ENCODE measurements at regions not wholly inside any gene's neighbourhood (a gene's known extent, or its start where the extent isn't known, plus 50 kb on each side); places are given as distances from the start of the nearest gene placed in this dataset.
"Not testable (repeated sequence)": the region's sequence is repeated elsewhere in the genome, so short reads cannot be mapped to it uniquely, and the experiment has no call there.

DNA sequence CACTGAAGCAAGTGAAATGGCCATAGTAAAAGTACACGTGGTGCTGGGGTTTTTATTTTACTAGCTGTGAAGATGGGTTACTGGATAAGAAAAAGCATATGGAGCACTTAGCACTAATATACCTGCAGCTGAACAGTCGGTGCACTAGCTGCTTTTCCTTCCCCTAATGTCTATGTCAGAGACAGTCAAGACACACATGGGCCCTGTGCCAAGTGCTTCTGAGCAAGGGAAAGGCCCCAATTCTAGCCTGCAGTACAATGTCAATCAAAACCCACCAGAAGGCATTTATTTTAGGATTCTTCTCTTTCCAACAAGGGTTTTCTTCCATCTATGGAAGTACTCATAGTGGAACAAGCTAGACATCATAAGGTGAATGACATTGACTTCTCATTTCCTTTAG is 716.7 kb downstream of the CCSER2 start:
- no peak for DNase-seq

GRCh38 chr10:85047170-85047834 is 718.9 kb downstream of the CCSER2 start:
- no peak for DNase-seq

GRCh38 chr10:85047979-85048378 is 719.6 kb downstream of the CCSER2 start:
- DNase-seq, result no peak

DNA sequence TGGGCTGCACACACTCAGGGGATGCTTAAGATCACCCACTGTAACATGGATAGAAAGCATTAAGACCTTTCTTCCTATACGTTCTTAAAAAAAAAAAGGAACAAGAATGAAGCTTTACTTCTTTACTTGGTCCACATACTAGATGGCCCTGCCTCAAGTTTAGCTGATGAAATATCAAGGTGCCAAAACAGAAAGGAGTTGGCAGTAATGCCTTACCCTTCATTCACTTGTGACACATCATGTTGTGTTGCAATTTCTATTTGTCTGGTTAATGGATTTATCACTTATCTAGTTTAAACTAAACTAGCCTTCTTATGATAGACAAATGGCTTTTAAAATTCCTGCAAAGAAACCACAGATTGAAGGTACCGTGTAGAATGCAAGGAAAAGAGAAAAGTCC is 720.3 kb downstream of the CCSER2 start:
- no peak for DNase-seq

DNA sequence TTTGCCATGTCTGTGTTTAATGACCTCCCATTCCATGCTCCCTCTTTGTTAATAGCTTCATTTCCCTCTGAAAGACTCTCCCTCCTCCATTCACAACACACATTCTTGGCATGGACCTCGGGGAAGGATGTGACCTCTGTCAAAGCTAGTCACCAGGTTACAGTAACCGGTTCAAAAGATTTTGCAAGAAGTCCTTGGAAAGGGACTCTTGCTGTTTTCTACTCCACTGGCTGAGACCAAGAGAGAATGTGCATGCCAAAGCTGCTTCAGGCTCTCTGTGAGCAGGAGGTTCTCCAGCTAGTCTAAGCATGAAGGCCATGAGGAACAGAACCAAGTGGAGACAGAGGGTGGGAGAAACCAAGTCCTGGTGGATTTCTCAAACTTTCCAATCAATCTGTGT is 732.6 kb downstream of the CCSER2 start:
- DNase-seq, result no peak

DNA sequence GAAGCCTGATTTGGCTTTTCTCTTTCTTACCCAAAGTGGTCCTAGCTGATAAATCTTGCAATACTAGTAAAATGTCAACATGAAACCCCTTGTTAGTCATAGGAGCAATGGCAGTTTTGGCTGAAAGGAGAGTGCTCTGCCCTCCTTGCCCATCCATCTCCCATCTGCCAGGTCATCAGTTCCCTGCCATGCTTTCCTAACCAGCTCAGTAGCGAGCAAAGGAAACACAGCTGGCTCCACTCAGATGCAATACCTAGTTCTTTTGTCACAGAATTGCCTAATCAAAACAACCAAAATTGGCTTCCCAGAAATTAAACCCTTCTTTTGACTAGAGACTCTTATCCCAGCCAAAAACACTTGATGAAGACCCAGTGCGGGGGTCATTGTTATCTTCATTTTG is 733.0 kb downstream of the CCSER2 start:
- DNase-seq, result no peak

DNA sequence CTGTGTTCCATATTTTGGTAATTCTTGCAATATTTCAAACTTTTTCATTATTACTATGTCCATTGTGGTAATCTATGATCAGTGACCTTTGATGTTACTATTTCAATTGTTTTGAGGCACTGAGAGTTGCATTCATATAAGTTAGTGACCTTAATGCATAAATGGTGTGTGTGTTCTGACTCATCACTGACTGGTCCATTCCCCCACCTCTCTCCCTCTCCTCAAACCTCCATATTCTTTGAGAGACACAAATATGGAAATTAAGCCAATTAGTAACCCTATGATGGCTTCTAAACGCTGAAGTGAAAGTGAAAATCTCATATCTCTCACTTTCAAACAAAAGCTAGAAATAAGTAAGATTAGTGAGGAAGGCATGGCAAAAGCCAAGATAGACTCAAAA is 739.6 kb downstream of the CCSER2 start:
- no peak for DNase-seq

- no peak for DNase-seq
Measured at GRCh38 chr10:85080934-85081333, 752.5 kb downstream of the CCSER2 start.

- DNase-seq, result no peak
Measured at GRCh38 chr10:85098835-85099521, 770.6 kb downstream of the CCSER2 start.

GRCh38 chr10:85100495-85100894 is 772.1 kb downstream of the CCSER2 start:
- DNase-seq, result no peak

DNA sequence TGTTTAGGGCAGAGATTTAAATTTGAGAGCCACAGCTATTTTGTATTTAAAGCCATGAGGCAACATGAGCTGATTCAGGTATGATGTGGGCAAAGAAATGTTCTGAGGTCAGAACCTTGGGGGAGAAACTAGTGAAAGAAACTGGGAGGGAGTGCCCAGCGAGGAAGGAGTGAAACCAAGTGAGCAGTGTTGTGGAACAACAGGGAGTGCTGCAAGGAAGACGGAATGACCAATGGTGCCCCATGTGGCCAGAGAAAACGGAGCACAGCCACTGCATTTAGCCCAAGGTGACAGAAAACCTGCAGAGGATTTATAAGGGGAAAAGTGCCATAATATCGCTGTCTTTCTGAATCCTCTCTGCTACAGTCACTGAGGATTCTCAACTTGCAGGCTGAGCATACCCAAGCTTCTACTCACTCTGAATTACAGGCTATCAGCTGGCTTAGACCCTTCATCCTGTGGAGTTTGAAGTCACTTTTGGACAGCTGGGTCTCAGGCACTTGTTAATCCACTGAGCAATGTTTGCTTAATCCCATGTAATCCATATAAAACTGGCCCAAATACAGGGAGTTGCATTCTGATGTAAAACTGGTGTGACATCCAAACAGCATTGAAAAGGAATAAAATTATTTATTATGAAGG is 777.3 kb downstream of the CCSER2 start:
- DNase-seq, result no peak

DNA sequence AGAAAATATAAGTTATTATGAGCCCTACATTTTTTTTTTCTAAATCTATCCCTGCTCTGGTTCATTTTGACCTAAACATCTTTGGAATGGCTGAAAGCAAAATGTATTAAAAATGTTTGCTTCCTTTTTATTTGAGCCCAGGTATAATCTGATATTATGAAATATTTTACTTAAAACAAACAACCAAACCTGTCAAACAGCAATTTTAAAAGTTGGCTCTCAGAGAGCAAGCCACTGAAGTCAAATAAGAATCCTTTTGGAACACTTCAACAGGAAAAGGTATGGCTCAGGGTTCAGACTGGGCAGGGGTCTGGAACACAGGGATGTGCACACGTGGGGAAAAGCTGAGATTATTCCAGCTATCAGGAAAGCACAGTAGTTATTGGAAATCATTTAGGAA is 782.9 kb downstream of the CCSER2 start:
- no peak for DNase-seq

- no peak for DNase-seq
Measured at GRCh38 chr10:85124603-85125051, 796.2 kb downstream of the CCSER2 start.

GRCh38 chr10:85137253-85137652 is 808.9 kb downstream of the CCSER2 start:
- peak; percentile 2 for DNase-seq

- DNase-seq, result no peak
Measured at GRCh38 chr10:85138046-85138445, 809.7 kb downstream of the CCSER2 start.

DNA sequence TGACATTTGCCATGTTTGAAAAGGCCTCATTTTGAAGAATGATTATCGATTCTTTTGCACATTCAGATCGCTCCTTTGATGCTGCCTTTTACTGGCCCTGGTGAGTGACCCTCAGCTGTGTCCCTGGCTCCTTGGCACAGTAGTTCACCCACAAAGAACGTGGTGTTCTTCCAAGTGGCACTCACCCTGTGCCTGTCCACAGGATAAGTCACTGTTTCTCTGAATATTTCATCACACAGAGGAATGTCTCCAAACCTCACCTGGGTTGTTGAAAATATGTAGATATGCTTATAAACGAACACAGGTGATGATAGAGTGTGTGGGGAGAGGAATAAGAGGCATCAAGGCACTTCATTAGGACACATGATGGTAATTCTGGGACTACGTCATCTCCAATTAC is 810.7 kb downstream of the CCSER2 start:
- DNase-seq, result no peak

DNA sequence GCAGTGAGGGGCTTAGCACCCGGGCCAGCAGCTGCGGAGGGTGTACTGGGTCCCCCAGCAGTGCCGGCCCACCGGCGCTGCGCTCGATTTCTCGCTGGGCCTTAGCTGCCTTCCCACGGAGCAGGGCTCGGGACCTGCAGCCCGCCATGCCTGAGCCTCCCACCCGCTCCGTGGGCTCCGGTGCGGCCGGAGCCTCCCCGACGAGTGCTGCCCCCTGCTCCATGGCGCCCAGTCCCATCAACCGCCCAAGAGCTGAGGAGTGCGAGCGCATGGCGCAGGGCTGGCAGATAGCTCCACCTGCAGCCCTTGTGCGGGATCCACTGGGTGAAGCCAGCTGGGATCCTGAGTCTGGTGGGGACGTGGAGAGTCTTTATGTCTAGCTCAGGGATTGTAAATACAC is 813.1 kb downstream of the CCSER2 start:
- DNase-seq, result not testable (repeated sequence)

DNA sequence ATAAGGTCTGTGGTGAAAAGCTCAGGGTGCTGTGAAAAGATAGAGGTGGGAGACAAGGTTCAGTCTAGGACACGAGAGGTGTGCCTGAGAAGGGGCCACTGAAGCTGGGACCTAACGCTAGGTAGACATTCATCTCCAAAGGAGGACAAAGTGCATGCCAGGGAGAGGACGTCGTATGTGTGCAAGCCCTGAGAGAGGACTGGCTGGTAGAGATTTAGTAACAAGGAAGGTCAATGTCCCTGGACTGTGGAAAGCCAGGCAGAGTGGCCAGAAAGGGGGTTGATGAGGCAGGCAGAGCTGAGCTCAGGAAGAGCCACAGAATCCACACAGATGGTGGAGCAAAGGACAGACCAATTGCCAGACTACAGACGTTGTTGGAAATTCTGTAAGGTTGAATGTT is 817.6 kb downstream of the CCSER2 start:
- DNase-seq, result no peak

- DNase-seq, result no peak
Measured at GRCh38 chr10:85147346-85148250, 819.2 kb downstream of the CCSER2 start.

DNA sequence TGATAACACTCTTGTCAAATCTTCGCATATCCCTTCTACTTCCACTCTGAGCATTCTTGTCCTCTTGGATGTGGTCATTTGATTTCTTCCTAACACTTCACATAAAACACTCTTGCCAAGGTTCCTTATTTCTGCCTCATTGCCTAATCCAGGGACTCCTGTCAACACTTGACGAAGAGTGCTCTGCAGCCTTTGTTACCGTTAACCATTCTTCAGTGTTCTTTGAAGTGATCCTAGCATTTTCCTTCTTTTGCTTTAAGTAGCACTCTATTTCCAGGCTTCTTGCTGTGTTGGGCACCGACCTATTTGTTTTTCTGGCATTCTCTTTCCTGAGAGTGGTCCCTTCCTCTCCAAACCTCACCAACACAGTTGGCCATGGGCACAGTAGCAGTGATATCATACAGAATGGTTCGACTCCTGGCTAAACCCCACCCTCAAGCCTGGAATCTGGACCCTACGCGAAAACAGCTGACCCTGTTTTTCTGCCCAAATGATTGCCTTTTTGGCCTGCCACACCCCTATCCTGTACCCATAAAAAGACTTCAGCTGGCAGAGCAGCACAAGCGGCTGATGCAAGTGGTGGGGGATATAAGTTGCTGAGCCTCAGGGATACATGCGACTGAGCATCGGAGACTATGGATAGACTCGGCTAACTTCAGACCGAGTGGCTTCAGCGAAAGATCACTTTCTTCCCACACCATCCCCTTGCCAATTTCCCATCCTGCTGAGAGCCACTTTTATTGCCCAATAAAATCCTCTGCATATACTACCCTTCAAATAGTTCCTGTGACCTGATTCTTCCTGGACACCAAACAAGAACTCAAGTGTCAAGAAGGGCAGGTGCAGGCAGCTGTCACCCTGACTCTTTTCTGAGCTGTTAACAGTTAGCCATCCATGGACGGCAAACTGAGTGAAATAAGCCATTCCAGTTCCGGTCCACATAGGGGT is 820.6 kb downstream of the CCSER2 start:
- DNase-seq, result no peak

- DNase-seq, result no peak
Measured at GRCh38 chr10:85149766-85150165, 821.4 kb downstream of the CCSER2 start.

- DNase-seq, result no peak
Measured at GRCh38 chr10:85151506-85151905, 823.1 kb downstream of the CCSER2 start.

Data from NCI-H774 (cell line).